ENCODE measurements at regions not wholly inside any gene's neighbourhood (a gene's known extent, or its start where the extent isn't known, plus 50 kb on each side); places are given as distances from the start of the nearest gene placed in this dataset.

DNA sequence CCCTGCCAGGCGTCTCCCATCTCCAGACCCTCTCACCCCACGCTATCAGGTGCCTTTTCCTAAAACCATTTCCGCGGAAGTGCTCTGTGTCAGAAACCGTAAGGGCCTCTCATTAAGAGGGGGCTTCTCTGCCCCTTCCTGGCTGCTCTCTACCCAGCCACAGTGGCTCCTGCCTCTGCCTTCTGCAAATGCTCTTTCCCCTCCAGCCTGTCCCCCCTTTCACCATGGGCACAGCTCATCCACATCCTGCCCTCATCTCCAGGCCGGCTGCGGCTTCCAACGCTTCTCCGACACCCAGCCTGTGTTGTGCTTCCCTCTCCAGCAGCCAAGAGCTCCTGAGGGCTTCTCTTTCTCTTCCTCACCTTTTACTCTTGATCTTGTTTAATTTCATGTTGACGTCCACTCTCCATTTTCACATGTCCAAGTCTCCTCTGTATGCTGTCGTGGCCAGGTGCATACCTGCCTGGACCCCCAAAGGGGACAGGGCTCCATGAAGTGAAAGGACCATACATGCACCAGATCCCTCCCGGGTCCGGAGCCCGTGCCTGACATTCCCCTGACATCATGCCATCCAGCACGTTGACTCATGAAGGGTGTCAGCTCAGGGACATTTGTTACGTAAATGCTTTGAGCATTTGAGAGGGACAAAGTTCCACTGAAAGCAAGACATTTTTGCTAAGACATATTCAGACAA lies 306.5 kb downstream of the AJAP1 start:
- WGBS, 2 donors: 78% methylated on average over 16 of the region's 16 CpGs
- no peaks in the 10 kb centered on the region for H3K4me1 ChIP-seq
- DNase-seq: no peak
- no peak overlapping the region for H3K27ac ChIP-seq
- intact Hi-C loops (cut with DNase I): loop anchor here in 1 of 10 donors (1.0 kb wide), 1 partner anchor 17 kb away; no protein-coding TSS in a partner anchor
- H3K4me3 ChIP-seq: no peak overlapping the region
- H3K9me3 ChIP-seq: peaks cover 0 to under 1% (median 0%) of the 10 kb centered on the region in 11 donors
- no peaks in the 10 kb centered on the region for H3K36me3 ChIP-seq
- no peak for ATAC-seq
- no peak for TF ChIP-seq CTCF (IDR thresholded peaks at IDR 0.05)
- peaks cover 0 to 21% (median 10%) of the 10 kb centered on the region in 7 donors for H3K27me3 ChIP-seq

DNA sequence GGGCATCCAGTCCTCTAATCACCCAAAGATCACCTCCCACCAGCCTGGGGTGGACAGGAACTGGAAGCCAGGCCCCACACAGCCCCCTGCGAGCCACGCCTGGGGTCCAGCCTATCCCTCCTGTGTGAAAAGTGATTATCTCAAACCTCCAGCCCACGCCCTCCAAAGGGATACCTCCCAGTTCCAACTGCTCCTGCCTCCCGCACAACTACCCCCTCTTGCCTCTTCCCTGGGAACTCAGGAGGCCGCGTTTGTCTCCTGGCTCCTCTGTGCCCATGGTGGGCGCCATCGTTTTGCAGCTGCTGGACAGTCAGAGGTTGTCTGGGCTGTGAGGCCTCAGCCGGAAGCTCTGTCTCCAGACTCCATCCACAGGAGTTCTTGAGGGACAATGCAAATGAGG lies 305.9 kb downstream of the AJAP1 start:
- H3K9me3 ChIP-seq: peaks cover 0 to 6% (median under 1%) of the 10 kb centered on the region in 11 donors
- no peaks in the 10 kb centered on the region for H3K4me1 ChIP-seq
- no peak overlapping the region for H3K4me3 ChIP-seq
- H3K36me3 ChIP-seq: no peaks in the 10 kb centered on the region
- DNase-seq (no peak), ATAC-seq (no peak)
- 70 to 77% methylated on average over 9 of the region's 9 CpGs for WGBS, 2 donors
- TF ChIP-seq CTCF (IDR thresholded peaks at IDR 0.05): no peak
- H3K27ac ChIP-seq: no peak overlapping the region
- intact Hi-C loops (cut with DNase I): no loop called here
- peaks cover 0 to 21% (median 10%) of the 10 kb centered on the region in 7 donors for H3K27me3 ChIP-seq

GRCh38 chr1:4959216-4959615 lies 304.8 kb downstream of the AJAP1 start:
- no peak overlapping the region for H3K27ac ChIP-seq
- intact Hi-C loops (cut with DNase I): no loop called here
- H3K36me3 ChIP-seq: no peaks in the 10 kb centered on the region
- ATAC-seq: no peak
- DNase-seq: no peak
- no peak overlapping the region for H3K4me3 ChIP-seq
- no peak for TF ChIP-seq CTCF (IDR thresholded peaks at IDR 0.05)
- peaks cover 0 to 17% (median 10%) of the 10 kb centered on the region in 11 donors for H3K9me3 ChIP-seq
- H3K27me3 ChIP-seq: peaks cover 0 to 21% (median 4%) of the 10 kb centered on the region in 7 donors
- H3K4me1 ChIP-seq: no peaks in the 10 kb centered on the region
- WGBS, 2 donors: 71 to 79% methylated on average over 6 of the region's 6 CpGs

DNA sequence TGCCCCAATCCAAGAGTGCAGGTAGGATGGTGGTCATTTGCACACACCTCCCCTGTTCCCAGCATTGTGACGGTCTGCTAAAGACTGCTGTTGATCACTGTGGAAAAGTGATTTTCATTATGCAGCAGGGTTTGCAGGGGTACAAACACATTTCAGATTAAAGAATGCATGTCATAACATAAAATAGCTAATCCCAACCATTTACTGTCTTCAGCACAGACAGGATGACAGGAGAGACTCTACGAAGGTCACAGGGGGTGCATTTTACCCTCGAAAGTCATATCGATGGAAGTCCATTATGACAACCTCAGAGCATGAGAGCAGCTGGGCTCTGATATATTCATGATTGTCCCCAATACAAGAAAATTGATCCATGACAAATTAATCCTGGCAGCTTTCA lies 302.6 kb downstream of the AJAP1 start:
- intact Hi-C loops (cut with DNase I): no loop called here
- DNase-seq (no peak), ATAC-seq (no peak)
- Histone ChIP-seq H3K4me1 (no peaks in the 10 kb centered on the region), H3K9me3 (peaks cover 0 to 38% (median 20%) of the 10 kb centered on the region in 11 donors), H3K36me3 (no peaks in the 10 kb centered on the region), H3K27me3 (peaks cover 0 to 12% (median 4%) of the 10 kb centered on the region in 7 donors), H3K27ac (no peak overlapping the region), H3K4me3 (no peak overlapping the region)
- no peak for TF ChIP-seq CTCF (IDR thresholded peaks at IDR 0.05)
- WGBS, 2 donors: 88 to 90% methylated on average over 4 of the region's 4 CpGs

All from heart right ventricle (tissue), 16 donors.